H1 (cell line): ENCODE measurements at regions not wholly inside any gene's neighbourhood (a gene's known extent, or its start where the extent isn't known, plus 50 kb on each side); places are given as distances from the start of the nearest gene placed in this dataset.

Experiments
- CTCF ChIA-PET: fragments of 300-600 bp; sonication (Branson Sonifier 250); formaldehyde crosslinking; loops from one replicate; lab custom pipeline; 2021; ENCODE audit not compliant: partially characterized antibody; lab: Charles Lee
- POLR2A ChIA-PET: fragments of 300-600 bp; sonication (Branson Sonifier 250); formaldehyde crosslinking; loops from one replicate; lab custom pipeline; 2021; ENCODE audit warnings: inconsistent platforms; ENCODE audit not compliant: partially characterized antibody; lab: Charles Lee
- DNase-seq, 2 experiments: peaks; one replicate each; pipeline versions ENCODE4 v3.0.0 to v3.0.0-alpha.2; 2010 to 2022; ENCODE audit warnings: low spot score in 2 of 2, low read depth in 1 of 2, mixed read lengths in 1 of 2
- FAIRE-seq: peaks from 2 replicates; lab custom pipeline; 2011; peaks lifted over from hg19 to GRCh38; lab: Jason Lieb, UNC
- H2AFZ ChIP-seq: 2 replicates; pipeline ENCODE4 v1.8.1; 2012; ENCODE audit warnings: low read length, inconsistent platforms
- H2AK5ac ChIP-seq: 2 replicates; pipeline ENCODE4 v1.6.1; 2013; ENCODE audit warnings: low read depth, low read length
- H2BK120ac ChIP-seq: replicated peaks from 2 replicates; pipeline ENCODE3; 2013; ENCODE audit warnings: low read depth, low read length, inconsistent platforms
- H2BK12ac ChIP-seq: 2 replicates; pipeline ENCODE4 v1.6.1; 2013; ENCODE audit warnings: low read depth, low read length
- H2BK15ac ChIP-seq: 2 replicates; pipeline ENCODE4 v1.6.1; 2013; ENCODE audit warnings: low read length
- H2BK20ac ChIP-seq: 2 replicates; pipeline ENCODE4 v1.6.1; 2013; ENCODE audit warnings: low read length
- H2BK5ac ChIP-seq: 2 replicates; pipeline ENCODE4 v1.6.1; 2013; ENCODE audit warnings: low read depth, low read length
- H3K14ac ChIP-seq: 2 replicates; pipeline ENCODE4 v1.6.1; 2013; ENCODE audit warnings: inconsistent platforms; ENCODE audit not compliant: insufficient read length
- H3K18ac ChIP-seq: 2 replicates; pipeline ENCODE4 v1.6.1; 2013; ENCODE audit warnings: low read length; ENCODE audit errors: extremely low read depth
- H3K23ac ChIP-seq: 2 replicates; pipeline ENCODE4 v1.6.1; 2013; ENCODE audit warnings: inconsistent platforms; ENCODE audit not compliant: insufficient read length
- H3K23me2 ChIP-seq: 2 replicates; pipeline ENCODE4 v1.6.1; 2013; ENCODE audit warnings: low read depth, low read length
- H3K27ac ChIP-seq: 2 replicates; pipeline ENCODE4 v1.6.1; 2011; ENCODE audit warnings: low read depth, low read length, inconsistent platforms
- H3K27me3 ChIP-seq, 4 experiments: replicated peaks in 1 of 4; 1 replicate in 1 of 4; 2 replicates in 3 of 4; pipeline versions ENCODE4 v1.6.1 to v1.8.1; 2011 to 2013; ENCODE audit warnings: low read length in 3 of 4, mild to moderate bottlenecking in 3 of 4, inconsistent platforms in 2 of 4, mixed read lengths in 2 of 4, moderate library complexity in 1 of 4; ENCODE audit not compliant: control insufficient read depth in 3 of 4, insufficient read depth in 3 of 4; ENCODE audit errors: extremely low read depth in 1 of 4
- H3K36me3 ChIP-seq, 4 experiments: 2 replicates each; pipeline versions ENCODE4 v1.6.1 to v1.8.1; 2011 to 2013; ENCODE audit warnings: mild to moderate bottlenecking in 4 of 4, low read length in 3 of 4, moderate library complexity in 2 of 4, control low read depth in 1 of 4, inconsistent platforms in 1 of 4; ENCODE audit not compliant: insufficient read depth in 4 of 4, control insufficient read depth in 2 of 4
- H3K4ac ChIP-seq: replicated peaks from 2 replicates; pipeline ENCODE3; 2013; ENCODE audit warnings: low read length, low read depth, mixed read lengths, inconsistent platforms; ENCODE audit not compliant: insufficient read length
- H3K4me1 ChIP-seq, 4 experiments: replicated peaks in 1 of 4; 1 replicate in 1 of 4; 2 replicates in 3 of 4; pipeline versions ENCODE4 v1.6.1 to v1.8.1; 2011 to 2013; ENCODE audit warnings: low read length in 3 of 4, inconsistent platforms in 2 of 4, mixed read lengths in 1 of 4; ENCODE audit not compliant: insufficient read depth in 4 of 4, control insufficient read depth in 3 of 4
- H3K4me2 ChIP-seq, 2 experiments: 2 replicates each; pipeline versions ENCODE4 v1.6.1 to v1.8.1; 2011 to 2013; ENCODE audit warnings: low read depth in 2 of 2, low read length in 2 of 2, control low read depth in 1 of 2, inconsistent platforms in 1 of 2, mild to moderate bottlenecking in 1 of 2; ENCODE audit not compliant: insufficient read depth in 1 of 2
- H3K4me3 ChIP-seq, 4 experiments: fragments of 200-600, 300-600 bp in 1 of 4; sonication (generic), shearing (Covaris generic), sonication (Bioruptor Twin) in 1 of 4; 2 replicates each; pipeline versions ENCODE4 v1.5.1 to v1.8.1; 2011 to 2016; ENCODE audit warnings: low read length in 4 of 4, low read depth in 3 of 4, control low read depth in 2 of 4, inconsistent platforms in 2 of 4, mild to moderate bottlenecking in 2 of 4, mixed read lengths in 1 of 4, moderate library complexity in 1 of 4; ENCODE audit not compliant: insufficient read depth in 2 of 4; ENCODE audit errors: extremely low read depth in 1 of 4
- H3K56ac ChIP-seq: replicated peaks from 2 replicates; pipeline ENCODE3; 2013; ENCODE audit warnings: low read depth, mild to moderate bottlenecking, mixed read lengths, low read length, inconsistent platforms; ENCODE audit not compliant: insufficient read length
- H3K79me1 ChIP-seq: 2 replicates; pipeline ENCODE4 v1.6.1; 2013; ENCODE audit warnings: low read depth, low read length, control low read depth
- H3K79me2 ChIP-seq, 2 experiments: 2 replicates each; pipeline versions ENCODE4 v1.6.1 to v1.8.1; 2012 to 2013; ENCODE audit warnings: low read length in 2 of 2, mild to moderate bottlenecking in 2 of 2, inconsistent platforms in 1 of 2; ENCODE audit not compliant: insufficient read depth in 2 of 2, control insufficient read depth in 1 of 2
- H3K9ac ChIP-seq, 4 experiments: replicated peaks in 1 of 4; 1 replicate in 1 of 4; 2 replicates in 3 of 4; pipeline versions ENCODE4 v1.6.1 to v1.8.1; 2011 to 2013; ENCODE audit warnings: low read depth in 3 of 4, low read length in 3 of 4, control low read depth in 2 of 4, mild to moderate bottlenecking in 2 of 4, moderate library complexity in 2 of 4, inconsistent platforms in 1 of 4; ENCODE audit errors: extremely low read depth in 1 of 4
- H3K9me3 ChIP-seq, 2 experiments: 2 replicates each; pipeline versions ENCODE4 v1.6.1 to v1.8.1; 2012 to 2013; ENCODE audit warnings: mild to moderate bottlenecking in 2 of 2, moderate library complexity in 2 of 2, control low read depth in 1 of 2, inconsistent platforms in 1 of 2, low read depth in 1 of 2, low read length in 1 of 2, mixed read lengths in 1 of 2; ENCODE audit not compliant: insufficient read depth in 2 of 2
- H4K20me1 ChIP-seq, 2 experiments: replicated peaks in 1 of 2; 2 replicates each; pipeline versions ENCODE3 to v1.8.1; 2011 to 2013; ENCODE audit warnings: inconsistent platforms in 2 of 2, low read length in 2 of 2, mild to moderate bottlenecking in 1 of 2; ENCODE audit not compliant: insufficient read depth in 2 of 2, control insufficient read depth in 1 of 2
- H4K5ac ChIP-seq: 2 replicates; pipeline ENCODE4 v1.6.1; 2013; ENCODE audit warnings: low read length, low read depth, mixed read lengths, inconsistent platforms; ENCODE audit not compliant: insufficient read length
- H4K8ac ChIP-seq: 2 replicates; pipeline ENCODE4 v1.8.0; 2013; ENCODE audit warnings: mild to moderate bottlenecking, moderate library complexity, low read length, inconsistent platforms; ENCODE audit not compliant: insufficient read depth; ENCODE audit errors: extremely low read depth
- H4K91ac ChIP-seq: replicated peaks from 2 replicates; pipeline ENCODE3; 2013; ENCODE audit warnings: low read length, mixed read lengths, inconsistent platforms; ENCODE audit not compliant: insufficient read length
- KDM1A ChIP-seq: fragments of 200-600, 300-600 bp; sonication (generic); IDR thresholded peaks from 2 replicates; pipeline ENCODE4 v1.7.1; 2016; ENCODE audit warnings: mild to moderate bottlenecking, low read length, borderline replicate concordance
- KDM4A ChIP-seq: IDR thresholded peaks from one replicate; pipeline ENCODE4 v1.7.1; 2012; ENCODE audit warnings: low read depth, mild to moderate bottlenecking, moderate library complexity, low read length, inconsistent platforms; ENCODE audit not compliant: severe bottlenecking
- WGBS, 2 experiments: shearing (Covaris generic) in 1 of 2; methylation state at CpG; one replicate each; pipeline versions ENCODE4 v1.1.6 to v1.1.7; 2013 to 2015; ENCODE audit warnings: low lambda C conversion rate in 2 of 2, mixed read lengths in 2 of 2, inconsistent platforms in 1 of 2, low coverage in 1 of 2, missing lambda C conversion rate in 1 of 2; ENCODE audit not compliant: insufficient replicate concordance in 2 of 2, insufficient coverage in 1 of 2, insufficient read length in 1 of 2; ENCODE audit errors: extremely low coverage in 1 of 2, missing lambda C conversion rate in 1 of 2; 5-methylcytosine and 5-hydroxymethylcytosine counted together

DNA sequence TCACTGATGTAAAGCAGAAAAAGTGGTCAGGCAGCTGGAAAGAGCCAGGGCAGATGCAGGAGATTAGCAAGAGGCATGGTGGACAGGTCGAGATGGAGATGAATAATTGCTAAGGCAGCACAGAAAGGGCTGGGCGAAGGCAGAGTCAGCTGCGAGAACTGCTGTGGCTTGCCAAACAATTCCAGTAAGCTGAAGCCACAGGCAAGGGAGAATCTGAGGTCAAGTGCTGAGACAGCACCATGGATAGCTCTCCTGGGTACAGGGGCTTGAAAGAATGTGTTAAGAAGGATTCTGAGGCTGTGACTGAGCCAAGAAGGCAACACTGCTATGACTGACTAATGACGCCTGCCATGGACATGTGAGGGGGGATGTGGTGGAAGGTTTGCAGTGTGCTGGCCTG is 220.8 kb upstream of the FOXA2 start:
- Histone ChIP-seq H3K23me2 (no peaks in the 10 kb centered on the region), H3K56ac (no peak overlapping the region), H3K14ac (no peak overlapping the region), H3K4me3 (no peak overlapping the region), H2BK5ac (no peak overlapping the region), H3K27ac (no peak overlapping the region), H2BK15ac (no peak overlapping the region), H3K23ac (no peak overlapping the region), H2BK12ac (no peak overlapping the region), H2AK5ac (no peak overlapping the region), H3K4me1 (peaks cover 0 to 8% (median 3%) of the 10 kb centered on the region in 4 experiments; a peak in 2 of 7 replicates), H4K8ac (no peak overlapping the region), H4K20me1 (no peaks in the 10 kb centered on the region), H3K9ac (no peak overlapping the region), H3K4ac (no peak overlapping the region), H3K27me3 (no peaks in the 10 kb centered on the region), H4K5ac (no peak overlapping the region), H3K79me1 (no peaks in the 10 kb centered on the region), H2AFZ (no peak overlapping the region), H2BK120ac (no peak overlapping the region), H3K9me3 (peaks cover 0 to 4% of the 10 kb centered on the region in 2 experiments; a peak in 2 of 4 replicates), H3K4me2 (no peak overlapping the region), H3K36me3 (no peaks in the 10 kb centered on the region), H2BK20ac (no peak overlapping the region), H3K18ac (no peak overlapping the region), H4K91ac (no peak overlapping the region), H3K79me2 (no peaks in the 10 kb centered on the region)
- CTCF ChIA-PET: interaction anchor here (0.7 to 1.3 kb wide), 2 partner anchors 10 to 113 kb away, joined by 3 read pairs; no protein-coding TSS in a partner anchor
- WGBS, 2 experiments: 81% methylated on average over 4 of the region's 4 CpGs; no CpG with 5 or more reads in 1 of the 2 experiments
- POLR2A ChIA-PET: no interaction called here
- no peak for DNase-seq
- TF ChIP-seq KDM4A: no peak
- TF ChIP-seq KDM1A: peak; percentile 33; the same call in 1 of the 2 replicates
- no peak for FAIRE-seq
